HCT116 (cell line): ENCODE measurements at regions not wholly inside any gene's neighbourhood (a gene's known extent, or its start where the extent isn't known, plus 50 kb on each side); places are given as distances from the start of the nearest gene placed in this dataset.
"Not testable (repeated sequence)": the region's sequence is repeated elsewhere in the genome, so short reads cannot be mapped to it uniquely, and the experiment has no call there.

Experiments used
- CEBPB ChIP-seq: IDR thresholded peaks from 2 replicates; pipeline ENCODE4 v1.6.1; 2012; ENCODE audit warnings: low read depth
- CTCF ChIP-seq, 3 experiments: fragments of 200-600 bp in 1 of 3; sonication (generic) in 1 of 3; IDR thresholded peaks in 2 of 3; conservative IDR thresholded peaks in 1 of 3; 2 replicates each; pipeline ENCODE4 v1.5.1; 2012 to 2017; ENCODE audit warnings: low read depth in 2 of 3, low read length in 2 of 3, antibody characterized with exemption in 1 of 3, borderline replicate concordance in 1 of 3, control low read depth in 1 of 3, mild to moderate bottlenecking in 1 of 3, mixed read lengths in 1 of 3, mixed run types in 1 of 3, moderate library complexity in 1 of 3; ENCODE audit not compliant: insufficient read depth in 1 of 3
- EZH2 ChIP-seq: fragments of 200-600 bp; sonication (generic); IDR thresholded peaks from 2 replicates; pipeline ENCODE4 v1.6.1; 2017; ENCODE audit warnings: antibody characterized with exemption, mixed run types
- EZH2phosphoT487 ChIP-seq: fragments of 200-600 bp; IDR thresholded peaks from 2 replicates; pipeline ENCODE4 v1.6.1; 2018; ENCODE audit warnings: antibody characterized with exemption, borderline replicate concordance
- POLR2A ChIP-seq: IDR thresholded peaks from 2 replicates; pipeline ENCODE4 v1.7.0; 2011; ENCODE audit warnings: borderline replicate concordance; ENCODE audit not compliant: insufficient read depth, insufficient read length; ENCODE audit errors: extremely low read depth
- POLR2AphosphoS5 ChIP-seq: IDR thresholded peaks from 2 replicates; pipeline ENCODE4 v1.6.1; 2011; ENCODE audit warnings: mild to moderate bottlenecking, low read depth, low read length, moderate library complexity
- RAD21 ChIP-seq: IDR thresholded peaks from 2 replicates; pipeline ENCODE4 v1.6.1; 2012; ENCODE audit warnings: low read depth, mild to moderate bottlenecking
- SIN3A ChIP-seq: IDR thresholded peaks from 2 replicates; pipeline ENCODE4 v1.6.1; 2012; ENCODE audit warnings: low read depth
- ZBTB33 ChIP-seq: IDR thresholded peaks from 2 replicates; pipeline ENCODE4 v1.6.1; 2011; ENCODE audit warnings: mild to moderate bottlenecking, low read length, moderate library complexity; ENCODE audit not compliant: insufficient replicate concordance; ENCODE audit errors: extremely low read depth
- TF ChIP-seq, protein P1 (sequence below): IDR thresholded peaks from 2 replicates; pipeline ENCODE4 v1.6.1; 2012; ENCODE audit warnings: low read depth
- TF ChIP-seq, protein P2 (sequence below): IDR thresholded peaks from 2 replicates; pipeline ENCODE4 v1.6.1; 2012

- not testable (repeated sequence) for TF ChIP-seq ZBTB33; RAD21; POLR2A; CTCF (IDR thresholded peaks at IDR 0.05 in 2 of 3, conservative IDR thresholded peaks at IDR 0.05 in 1 of 3; ENCODE audit: borderline replicate concordance in 1 of 3, insufficient read depth in 1 of 3, low read depth in 2 of 3, low read length in 2 of 3); CEBPB; EZH2phosphoT487; EZH2; SIN3A; POLR2AphosphoS5
- TF ChIP-seq, protein P1, sequence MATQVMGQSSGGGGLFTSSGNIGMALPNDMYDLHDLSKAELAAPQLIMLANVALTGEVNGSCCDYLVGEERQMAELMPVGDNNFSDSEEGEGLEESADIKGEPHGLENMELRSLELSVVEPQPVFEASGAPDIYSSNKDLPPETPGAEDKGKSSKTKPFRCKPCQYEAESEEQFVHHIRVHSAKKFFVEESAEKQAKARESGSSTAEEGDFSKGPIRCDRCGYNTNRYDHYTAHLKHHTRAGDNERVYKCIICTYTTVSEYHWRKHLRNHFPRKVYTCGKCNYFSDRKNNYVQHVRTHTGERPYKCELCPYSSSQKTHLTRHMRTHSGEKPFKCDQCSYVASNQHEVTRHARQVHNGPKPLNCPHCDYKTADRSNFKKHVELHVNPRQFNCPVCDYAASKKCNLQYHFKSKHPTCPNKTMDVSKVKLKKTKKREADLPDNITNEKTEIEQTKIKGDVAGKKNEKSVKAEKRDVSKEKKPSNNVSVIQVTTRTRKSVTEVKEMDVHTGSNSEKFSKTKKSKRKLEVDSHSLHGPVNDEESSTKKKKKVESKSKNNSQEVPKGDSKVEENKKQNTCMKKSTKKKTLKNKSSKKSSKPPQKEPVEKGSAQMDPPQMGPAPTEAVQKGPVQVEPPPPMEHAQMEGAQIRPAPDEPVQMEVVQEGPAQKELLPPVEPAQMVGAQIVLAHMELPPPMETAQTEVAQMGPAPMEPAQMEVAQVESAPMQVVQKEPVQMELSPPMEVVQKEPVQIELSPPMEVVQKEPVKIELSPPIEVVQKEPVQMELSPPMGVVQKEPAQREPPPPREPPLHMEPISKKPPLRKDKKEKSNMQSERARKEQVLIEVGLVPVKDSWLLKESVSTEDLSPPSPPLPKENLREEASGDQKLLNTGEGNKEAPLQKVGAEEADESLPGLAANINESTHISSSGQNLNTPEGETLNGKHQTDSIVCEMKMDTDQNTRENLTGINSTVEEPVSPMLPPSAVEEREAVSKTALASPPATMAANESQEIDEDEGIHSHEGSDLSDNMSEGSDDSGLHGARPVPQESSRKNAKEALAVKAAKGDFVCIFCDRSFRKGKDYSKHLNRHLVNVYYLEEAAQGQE = not testable (repeated sequence)
- TF ChIP-seq, protein P2, sequence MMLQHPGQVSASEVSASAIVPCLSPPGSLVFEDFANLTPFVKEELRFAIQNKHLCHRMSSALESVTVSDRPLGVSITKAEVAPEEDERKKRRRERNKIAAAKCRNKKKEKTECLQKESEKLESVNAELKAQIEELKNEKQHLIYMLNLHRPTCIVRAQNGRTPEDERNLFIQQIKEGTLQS = not testable (repeated sequence)
These were observed 435.2 kb downstream of the TMEM121 start for GRCh38 chr14:105961625-105962024.
